Ishikawa (cell line): ENCODE measurements at regions not wholly inside any gene's neighbourhood (a gene's known extent, or its start where the extent isn't known, plus 50 kb on each side); places are given as distances from the start of the nearest gene placed in this dataset.

Source experiments
- CEBPB ChIP-seq: IDR thresholded peaks from 2 replicates; pipeline ENCODE4 v1.6.1; 2012
- CREB1 ChIP-seq: IDR thresholded peaks from 2 replicates; pipeline ENCODE4 v1.6.1; 2012; ENCODE audit warnings: low read depth
- EGR1 ChIP-seq: IDR thresholded peaks from 2 replicates; pipeline ENCODE4 v1.6.1; 2012
- EP300 ChIP-seq: IDR thresholded peaks from 2 replicates; pipeline ENCODE4 v1.6.1; 2012; ENCODE audit warnings: borderline replicate concordance
- RAD21 ChIP-seq: IDR thresholded peaks from 2 replicates; pipeline ENCODE4 v1.6.1; 2012; ENCODE audit warnings: low read depth
- TAF1 ChIP-seq: IDR thresholded peaks from 2 replicates; pipeline ENCODE4 v1.6.1; 2012; ENCODE audit warnings: low read depth, mild to moderate bottlenecking
- TCF12 ChIP-seq: IDR thresholded peaks from 2 replicates; pipeline ENCODE4 v1.6.1; 2012; ENCODE audit warnings: low read depth
- TEAD4 ChIP-seq: IDR thresholded peaks from 2 replicates; pipeline ENCODE4 v1.6.1; 2012
- YY1 ChIP-seq: IDR thresholded peaks from 2 replicates; pipeline ENCODE4 v1.6.1; 2012; ENCODE audit warnings: low read depth
- ZBTB7A ChIP-seq: IDR thresholded peaks from 2 replicates; pipeline ENCODE4 v1.6.1; 2012; ENCODE audit warnings: low read depth
- TF ChIP-seq, protein P1 (sequence below): IDR thresholded peaks from 2 replicates; pipeline ENCODE4 v1.6.1; 2012
- TF ChIP-seq, protein P2 (sequence below): IDR thresholded peaks from 2 replicates; pipeline ENCODE4 v1.6.1; 2012; ENCODE audit warnings: low read depth, mild to moderate bottlenecking
- TF ChIP-seq, protein P3 (sequence below): IDR thresholded peaks from 2 replicates; pipeline ENCODE4 v1.6.1; 2012

DNA sequence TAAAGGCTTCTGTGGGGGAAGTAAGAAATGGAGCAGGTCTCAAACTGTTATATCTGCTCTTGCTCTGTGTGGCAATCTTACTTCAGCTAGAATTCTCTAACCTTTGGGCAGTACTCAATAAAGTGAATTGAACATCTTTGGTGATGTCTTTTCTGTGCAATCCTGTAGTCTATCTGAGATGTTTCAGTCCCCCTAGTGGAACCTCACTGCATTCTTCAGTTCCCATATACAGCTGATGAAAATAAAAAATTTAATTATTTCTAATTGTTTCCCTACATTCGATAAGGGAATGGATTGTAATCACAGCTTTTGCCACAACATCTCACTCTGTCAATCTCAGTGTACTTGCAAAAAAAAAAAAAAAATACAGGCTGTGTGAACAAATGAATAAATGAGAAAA is 522.6 kb downstream of the DNAJB9 start:
- TF ChIP-seq RAD21 (no peak), ZBTB7A (no peak), CEBPB (no peak), CREB1 (no peak), TAF1 (no peak), YY1 (no peak), EGR1 (no peak), TEAD4 (no peak), TCF12 (no peak), EP300 (no peak)
- TF ChIP-seq, protein P1, sequence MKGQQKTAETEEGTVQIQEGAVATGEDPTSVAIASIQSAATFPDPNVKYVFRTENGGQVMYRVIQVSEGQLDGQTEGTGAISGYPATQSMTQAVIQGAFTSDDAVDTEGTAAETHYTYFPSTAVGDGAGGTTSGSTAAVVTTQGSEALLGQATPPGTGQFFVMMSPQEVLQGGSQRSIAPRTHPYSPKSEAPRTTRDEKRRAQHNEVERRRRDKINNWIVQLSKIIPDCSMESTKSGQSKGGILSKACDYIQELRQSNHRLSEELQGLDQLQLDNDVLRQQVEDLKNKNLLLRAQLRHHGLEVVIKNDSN = no peak
- TF ChIP-seq, protein P2, sequence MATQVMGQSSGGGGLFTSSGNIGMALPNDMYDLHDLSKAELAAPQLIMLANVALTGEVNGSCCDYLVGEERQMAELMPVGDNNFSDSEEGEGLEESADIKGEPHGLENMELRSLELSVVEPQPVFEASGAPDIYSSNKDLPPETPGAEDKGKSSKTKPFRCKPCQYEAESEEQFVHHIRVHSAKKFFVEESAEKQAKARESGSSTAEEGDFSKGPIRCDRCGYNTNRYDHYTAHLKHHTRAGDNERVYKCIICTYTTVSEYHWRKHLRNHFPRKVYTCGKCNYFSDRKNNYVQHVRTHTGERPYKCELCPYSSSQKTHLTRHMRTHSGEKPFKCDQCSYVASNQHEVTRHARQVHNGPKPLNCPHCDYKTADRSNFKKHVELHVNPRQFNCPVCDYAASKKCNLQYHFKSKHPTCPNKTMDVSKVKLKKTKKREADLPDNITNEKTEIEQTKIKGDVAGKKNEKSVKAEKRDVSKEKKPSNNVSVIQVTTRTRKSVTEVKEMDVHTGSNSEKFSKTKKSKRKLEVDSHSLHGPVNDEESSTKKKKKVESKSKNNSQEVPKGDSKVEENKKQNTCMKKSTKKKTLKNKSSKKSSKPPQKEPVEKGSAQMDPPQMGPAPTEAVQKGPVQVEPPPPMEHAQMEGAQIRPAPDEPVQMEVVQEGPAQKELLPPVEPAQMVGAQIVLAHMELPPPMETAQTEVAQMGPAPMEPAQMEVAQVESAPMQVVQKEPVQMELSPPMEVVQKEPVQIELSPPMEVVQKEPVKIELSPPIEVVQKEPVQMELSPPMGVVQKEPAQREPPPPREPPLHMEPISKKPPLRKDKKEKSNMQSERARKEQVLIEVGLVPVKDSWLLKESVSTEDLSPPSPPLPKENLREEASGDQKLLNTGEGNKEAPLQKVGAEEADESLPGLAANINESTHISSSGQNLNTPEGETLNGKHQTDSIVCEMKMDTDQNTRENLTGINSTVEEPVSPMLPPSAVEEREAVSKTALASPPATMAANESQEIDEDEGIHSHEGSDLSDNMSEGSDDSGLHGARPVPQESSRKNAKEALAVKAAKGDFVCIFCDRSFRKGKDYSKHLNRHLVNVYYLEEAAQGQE = no peak
- TF ChIP-seq, protein P3, sequence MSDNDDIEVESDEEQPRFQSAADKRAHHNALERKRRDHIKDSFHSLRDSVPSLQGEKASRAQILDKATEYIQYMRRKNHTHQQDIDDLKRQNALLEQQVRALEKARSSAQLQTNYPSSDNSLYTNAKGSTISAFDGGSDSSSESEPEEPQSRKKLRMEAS = no peak
